HG03457 (cell line): ENCODE measurements at regions not wholly inside any gene's neighbourhood (a gene's known extent, or its start where the extent isn't known, plus 50 kb on each side); places are given as distances from the start of the nearest gene placed in this dataset.

Experiments used
- ATAC-seq: cut with Tn5 transposase; IDR thresholded peaks from one replicate; pipeline ENCODE4 v1.9.1; 2021; ENCODE audit warnings: moderate number of reproducible peaks; ENCODE audit not compliant: unreplicated experiment

DNA sequence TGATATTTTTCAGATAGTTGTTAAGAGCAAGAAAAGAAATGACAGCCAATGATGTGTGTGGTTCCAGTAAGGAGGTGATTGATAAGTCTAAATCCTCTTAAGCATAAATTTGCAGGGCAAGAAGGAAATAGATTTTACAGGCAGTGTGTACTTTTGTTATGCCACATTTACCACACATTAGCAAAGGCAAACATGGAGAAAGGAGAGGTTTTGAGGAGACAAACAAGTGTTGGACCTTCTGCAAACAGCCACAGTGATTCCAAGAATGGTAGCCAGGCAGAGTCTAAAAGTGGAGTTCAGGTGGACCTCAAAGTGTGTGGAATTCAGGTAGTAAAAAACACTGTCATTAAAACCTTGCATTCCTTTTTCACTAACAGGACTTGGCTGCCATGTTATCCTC, 295.9 kb upstream of the ITGA1 start:
- no peak for ATAC-seq

DNA sequence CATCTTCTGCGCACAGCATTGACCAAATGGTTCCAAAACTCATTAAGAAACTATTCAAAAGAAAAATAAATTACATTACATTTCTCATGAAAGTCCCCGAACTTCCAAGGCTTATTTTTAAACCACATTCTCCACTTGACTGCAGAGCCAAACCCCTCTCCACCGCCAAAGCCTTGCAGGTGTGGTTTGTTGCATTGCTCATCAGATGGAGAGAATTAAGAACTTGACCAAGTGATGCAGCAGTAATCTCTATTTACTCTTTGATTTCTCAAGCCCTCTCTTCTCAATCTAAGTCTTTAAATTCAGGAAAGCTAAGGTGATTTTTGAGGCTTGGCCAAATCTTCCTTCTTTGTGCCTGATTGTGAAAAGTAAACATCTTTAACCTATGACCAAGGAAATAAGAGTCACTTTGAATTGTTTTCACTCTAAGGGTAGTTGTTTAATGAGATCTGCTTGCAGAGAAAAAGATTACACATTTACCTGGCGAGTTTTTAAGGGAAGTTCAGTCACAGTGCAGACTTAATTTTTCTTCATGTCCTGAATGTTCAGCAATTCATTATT, 290.5 kb upstream of the ITGA1 start:
- no peak for ATAC-seq

DNA sequence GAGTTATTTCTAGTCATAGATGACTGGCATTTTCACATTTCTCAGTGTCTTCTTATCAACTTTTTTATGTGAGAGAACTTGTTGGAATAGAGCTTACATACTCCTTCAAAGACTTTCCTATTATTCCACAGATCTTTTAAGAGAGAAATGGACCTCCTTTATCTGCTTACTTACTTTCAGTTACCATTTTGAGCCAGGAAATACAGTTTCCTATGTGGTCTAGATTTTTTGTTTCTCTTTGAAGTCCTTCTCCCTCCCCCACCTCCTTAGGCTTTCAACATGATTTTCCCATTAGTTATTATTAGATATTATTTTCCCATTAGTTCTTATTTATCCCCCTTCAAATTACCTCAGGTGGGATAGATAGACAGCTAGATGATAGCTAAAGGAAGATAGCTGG, 289.1 kb upstream of the ITGA1 start:
- no peak for ATAC-seq

DNA sequence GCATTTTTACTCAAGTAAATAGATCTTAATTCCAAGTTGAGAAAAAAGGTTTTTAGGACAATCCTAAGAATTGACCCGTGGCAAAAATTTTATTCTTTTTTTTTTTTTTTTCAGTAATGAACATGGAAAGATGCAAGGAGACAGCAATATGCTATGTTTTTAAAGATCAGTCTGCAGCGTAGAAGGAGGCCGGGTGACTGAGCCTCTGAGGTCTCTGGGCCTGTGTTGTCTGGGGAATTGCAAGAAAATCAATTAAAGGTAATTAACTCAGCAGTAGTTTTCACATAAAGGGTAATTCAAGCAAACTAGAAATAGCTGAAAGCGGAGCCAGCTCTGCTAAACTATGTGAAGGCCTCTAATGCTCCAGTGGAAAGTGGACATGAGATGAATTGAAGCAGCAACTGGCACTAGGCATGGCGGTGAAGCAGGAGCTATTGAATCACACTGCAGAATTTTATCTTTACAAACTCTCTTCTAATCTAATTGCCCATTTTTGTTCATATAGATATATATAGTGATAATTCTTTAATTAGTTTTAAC, 285.2 kb upstream of the ITGA1 start:
- no peak for ATAC-seq

DNA sequence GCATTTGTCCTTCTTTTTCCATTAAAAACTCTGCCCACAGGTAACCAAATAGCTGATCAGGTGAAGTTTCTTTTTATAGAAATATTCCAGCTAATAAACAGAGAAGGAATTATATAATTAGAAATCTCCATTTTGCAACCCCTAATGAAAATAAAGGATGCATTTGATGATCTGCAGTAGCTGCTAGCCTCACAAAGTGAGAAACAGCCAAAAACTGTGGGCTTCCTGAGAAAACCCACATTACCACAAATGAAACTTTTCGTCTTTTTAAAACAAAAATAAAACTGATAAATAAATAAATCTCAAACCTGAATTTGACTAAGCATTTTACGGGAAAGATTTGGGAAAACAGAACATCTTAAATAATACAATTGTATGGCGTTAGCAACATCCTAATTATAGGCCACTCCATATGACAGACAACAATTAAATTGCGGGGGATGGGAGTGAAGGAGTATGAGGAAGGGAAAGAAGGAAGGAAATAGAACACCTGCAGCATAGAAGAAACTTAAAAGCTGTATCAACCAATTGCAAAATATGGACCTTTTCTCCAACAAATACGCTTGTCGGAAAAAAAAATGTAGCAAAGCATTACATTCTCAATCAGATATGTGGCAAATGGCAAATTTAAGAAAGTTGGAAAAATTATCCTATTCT, 283.0 kb upstream of the ITGA1 start:
- ATAC-seq, result no peak

DNA sequence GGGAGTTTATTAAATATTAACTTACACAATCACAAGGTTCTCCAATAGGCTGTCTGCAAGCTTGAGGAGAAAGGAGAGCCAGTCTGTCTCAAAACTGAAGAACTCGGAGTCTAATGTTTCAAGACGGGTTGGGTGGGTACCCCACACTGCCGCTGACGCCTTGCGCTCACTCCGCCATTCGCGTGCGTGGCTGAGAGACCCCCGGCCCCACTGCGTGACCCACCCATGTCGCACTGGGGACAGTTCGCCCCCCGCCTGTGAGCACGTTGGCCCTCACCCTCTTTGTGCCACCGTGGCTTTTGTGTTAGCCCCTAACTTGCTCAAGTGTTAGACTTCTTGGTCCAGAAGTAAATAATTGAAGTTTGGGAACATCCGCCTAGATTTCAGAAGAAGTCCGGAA, 270.0 kb upstream of the ITGA1 start:
- ATAC-seq, result no peak

DNA sequence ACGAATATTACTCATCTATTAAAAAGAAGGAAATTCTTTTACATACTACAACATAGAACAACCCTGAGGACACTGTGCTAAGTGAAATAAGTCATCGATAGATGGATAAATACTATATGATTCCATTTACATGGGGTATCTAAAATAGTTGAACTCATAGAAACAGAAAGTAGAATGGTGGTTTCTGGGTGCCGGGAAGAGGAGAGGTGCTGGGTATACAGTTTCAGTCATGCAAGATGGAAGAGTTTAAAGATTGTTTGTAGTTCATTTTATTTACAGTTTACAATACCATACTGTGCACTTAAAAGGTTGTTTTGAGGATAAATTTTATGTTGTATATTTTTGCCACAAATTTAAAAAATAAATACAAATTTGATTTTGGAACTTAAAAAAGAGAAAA, 267.5 kb upstream of the ITGA1 start:
- ATAC-seq, result no peak

DNA sequence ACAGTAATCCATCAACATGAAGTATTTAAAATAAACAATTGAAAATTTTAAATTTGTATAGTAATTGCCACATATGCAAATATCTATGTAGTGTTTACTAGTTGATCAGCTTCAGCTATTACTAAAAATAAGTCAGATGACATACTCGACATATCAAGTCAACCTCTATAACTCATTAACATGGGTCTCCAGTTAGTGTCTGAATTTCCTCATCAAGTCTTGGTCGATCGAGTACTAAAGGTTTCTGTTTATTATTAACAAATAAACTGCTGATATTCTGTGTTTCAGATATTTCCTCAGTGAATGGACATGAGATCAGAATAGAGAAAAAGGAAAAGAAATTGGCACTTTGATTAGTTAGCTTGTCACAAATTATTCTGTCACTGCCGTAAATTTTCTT, 266.5 kb upstream of the ITGA1 start:
- ATAC-seq, result no peak

DNA sequence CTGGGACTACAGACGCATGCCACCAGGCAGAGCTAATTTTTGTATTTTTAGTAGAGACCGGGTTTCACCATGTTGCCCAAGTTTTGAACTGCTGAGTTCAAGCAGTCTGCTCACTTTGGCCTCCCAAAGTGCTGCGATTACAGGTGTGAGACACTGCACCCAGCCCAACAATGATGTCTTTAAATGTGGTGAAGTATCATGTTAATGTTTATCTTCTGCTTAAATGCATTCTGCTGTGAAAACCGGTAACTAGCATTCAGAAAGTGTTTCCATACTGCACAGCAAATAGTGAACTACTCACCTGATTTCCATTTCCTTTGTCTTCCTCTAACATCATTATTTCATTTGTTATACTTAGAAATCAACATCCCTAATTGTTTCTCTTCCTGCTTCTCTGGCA, 264.0 kb upstream of the ITGA1 start:
- ATAC-seq, result no peak

DNA sequence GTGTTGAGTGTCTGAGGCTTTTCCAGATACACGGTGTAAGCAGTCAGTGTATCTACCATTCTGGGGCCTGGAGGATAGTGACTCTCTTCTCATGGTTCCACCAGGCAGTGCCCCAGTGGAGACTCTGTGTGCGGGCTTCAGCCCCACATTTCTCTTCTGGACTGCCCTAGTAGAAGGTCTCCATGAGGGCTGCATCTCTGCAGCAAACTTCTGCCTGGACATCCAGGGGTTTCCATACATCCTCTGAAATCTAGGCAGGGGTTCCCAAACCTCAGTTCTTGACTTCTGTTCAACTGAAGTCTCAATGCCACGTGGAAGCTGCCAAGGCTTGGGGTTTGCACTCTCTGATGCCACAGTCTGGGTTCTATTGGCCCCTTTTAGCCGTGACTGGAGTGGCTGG, 256.6 kb upstream of the ITGA1 start:
- ATAC-seq, result no peak

DNA sequence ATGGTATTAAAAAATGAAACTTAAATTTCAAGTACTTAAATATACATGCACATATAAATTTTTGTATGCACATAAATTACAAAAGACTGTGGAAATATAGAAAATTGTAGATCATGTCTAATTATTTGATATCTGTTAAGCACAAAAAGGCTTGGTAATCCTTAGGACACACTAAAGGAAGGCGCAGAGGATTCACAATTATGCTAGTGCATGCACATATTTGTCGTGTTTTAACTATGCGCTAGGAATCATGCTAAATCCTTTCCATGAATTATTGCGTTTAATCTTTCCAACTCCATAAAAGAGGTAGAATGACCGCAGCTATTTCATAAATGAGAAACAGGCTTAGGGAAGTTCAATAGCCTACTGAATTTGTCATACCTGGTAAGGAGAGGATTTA, 244.1 kb upstream of the ITGA1 start:
- ATAC-seq, result no peak

DNA sequence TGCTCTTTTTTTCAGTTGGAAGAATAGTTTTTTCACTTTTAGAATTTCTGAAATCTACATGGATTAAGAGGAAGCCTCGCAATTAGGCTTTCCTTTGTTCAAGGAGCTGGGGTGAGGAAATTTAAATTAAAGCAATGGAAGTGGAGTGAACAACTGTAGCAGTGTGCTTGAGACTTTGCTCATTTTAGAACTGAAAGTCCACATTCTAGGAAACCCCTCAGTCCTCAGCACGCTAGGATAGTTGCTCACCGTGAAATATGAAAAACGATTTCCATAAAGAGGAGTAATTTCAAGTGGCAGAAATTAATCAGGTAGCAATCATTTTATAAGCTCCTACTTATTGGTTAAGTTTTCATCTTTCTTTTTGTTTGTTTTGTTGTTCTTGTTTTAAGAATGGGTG, 243.0 kb upstream of the ITGA1 start:
- no peak for ATAC-seq

DNA sequence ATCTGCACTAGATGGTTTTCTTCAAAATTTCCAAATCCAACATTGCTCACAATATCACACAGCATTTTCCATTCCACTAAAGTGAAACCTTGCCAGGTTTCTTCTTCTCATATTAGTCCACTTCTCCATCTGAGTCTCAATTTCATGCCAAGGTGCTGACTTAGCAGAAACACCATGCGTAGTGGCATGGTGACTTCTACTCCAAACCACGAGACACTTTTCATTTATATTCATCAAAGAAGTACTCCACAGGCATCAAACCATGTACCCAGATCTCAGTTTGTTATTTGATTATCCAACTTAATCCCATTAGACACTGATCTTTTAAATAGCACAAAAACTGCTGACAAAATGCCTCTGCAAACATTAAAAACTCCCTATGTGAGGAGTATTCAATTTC, 233.4 kb upstream of the ITGA1 start:
- ATAC-seq, result no peak

DNA sequence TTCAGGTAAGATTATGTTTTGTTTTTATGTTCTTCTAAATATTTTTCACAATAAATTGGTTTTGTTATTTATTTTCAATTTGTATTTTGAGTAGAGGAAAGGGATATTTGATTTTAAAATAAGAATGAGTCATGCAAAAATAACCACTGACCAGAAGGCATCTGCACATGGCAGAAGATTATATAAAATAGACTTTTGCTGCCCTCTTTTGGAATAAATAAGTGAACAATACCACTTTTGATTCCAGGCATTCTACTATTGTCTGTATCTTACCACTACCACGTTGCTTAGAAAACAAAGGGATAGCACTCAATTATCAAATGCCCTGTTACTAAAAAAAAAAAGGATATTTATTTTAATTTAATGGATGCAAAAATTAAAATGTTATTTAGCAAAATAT, 227.3 kb upstream of the ITGA1 start:
- ATAC-seq, result no peak

DNA sequence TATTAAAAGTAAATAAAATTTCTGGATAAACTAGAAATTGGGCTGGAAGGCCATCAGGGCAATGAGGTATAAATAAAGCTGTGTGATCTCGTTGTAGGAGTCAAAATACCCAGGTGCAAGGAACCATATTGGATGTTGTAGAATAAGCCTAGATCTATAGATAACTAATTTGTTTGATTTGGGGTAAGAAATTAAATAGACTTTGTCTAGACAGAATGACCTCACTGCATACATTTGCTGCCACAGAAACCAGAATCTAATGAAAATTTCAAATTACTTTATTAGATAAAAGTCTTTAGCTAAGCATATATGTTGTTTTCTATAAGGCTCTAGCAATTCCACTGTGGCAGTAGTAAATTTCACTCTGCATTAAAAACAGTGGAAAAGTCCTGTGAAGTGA, 225.2 kb upstream of the ITGA1 start:
- ATAC-seq, result no peak

DNA sequence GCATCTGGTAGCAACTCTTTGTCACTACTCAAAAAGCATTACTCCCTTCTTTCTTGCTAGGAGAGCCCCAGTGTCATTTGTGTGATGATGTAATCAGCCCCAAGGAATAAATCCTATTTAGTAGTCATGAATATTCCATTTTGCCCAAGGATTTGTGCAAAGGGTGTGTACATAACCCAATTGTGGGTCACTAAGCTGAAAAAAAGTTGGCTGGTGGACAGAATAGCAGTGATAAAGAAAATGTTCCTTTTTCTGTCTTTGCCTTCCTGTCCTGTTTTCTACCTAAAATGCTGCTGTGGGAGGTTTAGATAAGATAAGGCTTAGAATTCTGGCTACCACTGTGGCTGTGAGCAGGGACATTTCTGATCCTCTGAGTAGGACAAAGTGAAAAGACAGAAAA, 223.1 kb upstream of the ITGA1 start:
- no peak for ATAC-seq

DNA sequence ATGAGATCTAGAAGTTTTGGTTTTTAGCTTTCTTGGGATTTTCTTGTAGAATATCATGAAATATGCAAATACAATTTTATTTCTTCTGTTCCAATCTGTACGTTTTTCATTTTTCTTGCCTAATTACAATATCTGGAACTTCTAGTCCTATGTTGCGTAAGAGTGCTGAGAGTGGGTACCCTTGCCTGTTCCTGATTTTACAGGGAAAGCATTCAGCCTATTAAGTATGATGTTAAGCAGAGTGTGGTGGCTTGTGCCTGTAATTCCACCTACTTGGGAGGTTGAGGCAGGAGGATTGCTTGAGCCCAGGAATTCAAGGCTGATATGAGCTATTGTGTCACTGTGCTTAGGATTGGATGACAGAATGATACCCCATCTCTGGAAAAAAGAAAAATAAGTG, 210.2 kb upstream of the ITGA1 start:
- no peak for ATAC-seq

DNA sequence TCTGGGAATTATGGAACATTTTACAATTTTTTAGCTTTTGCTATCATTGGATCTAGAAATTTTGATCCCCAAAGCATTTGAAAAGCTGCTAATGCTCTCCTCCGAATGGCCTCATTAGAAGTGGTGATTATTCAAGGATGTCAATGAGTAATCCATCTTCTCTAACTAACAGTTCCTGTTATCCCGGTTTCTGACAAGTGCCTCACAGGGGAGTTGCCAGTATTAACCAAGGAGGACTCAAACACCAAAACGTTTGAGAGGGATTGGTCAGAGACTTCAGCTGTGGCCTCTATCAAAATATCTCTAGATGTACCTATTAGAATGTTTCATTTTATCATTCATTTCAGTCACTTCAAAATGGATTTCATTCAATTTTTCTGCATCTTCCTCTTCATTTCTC, 208.3 kb upstream of the ITGA1 start:
- no peak for ATAC-seq

DNA sequence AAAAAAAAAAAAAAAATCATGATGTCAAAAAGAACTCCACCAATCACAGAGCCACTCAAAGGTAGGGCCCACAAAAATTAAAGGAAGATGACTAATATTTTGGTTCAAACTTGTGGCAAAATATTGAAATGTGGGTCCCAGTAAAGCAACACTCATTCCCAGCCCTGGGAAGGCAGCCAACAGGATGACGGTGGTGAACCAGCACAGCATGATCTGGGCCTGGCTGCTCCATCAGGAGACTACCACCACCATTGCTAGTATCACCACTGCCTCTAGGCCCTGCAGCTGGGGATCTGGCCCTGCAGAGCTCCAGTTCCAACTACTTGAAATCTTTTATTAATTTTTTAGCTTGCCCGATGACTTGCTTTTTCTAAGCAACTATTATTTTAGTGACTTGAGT, 206.8 kb upstream of the ITGA1 start:
- no peak for ATAC-seq

DNA sequence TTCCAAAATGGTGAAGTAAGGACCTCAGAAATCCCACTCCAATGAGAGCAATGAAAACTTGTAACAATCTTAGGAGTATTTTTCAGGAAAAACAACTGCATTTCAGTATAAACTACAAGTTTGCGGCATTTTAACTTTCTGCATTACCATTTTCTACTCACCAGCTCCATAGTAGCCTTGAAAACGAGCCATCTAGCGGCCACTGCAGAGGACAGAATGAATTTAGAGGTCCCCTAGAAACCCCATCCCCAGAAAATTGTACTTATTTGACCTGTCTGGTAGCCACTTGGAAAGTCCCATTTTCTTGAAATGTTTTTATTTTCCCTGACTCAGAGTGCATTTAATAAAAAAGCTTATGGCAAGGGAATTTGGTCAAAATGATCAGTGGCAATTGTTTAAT, 205.4 kb upstream of the ITGA1 start:
- ATAC-seq, result no peak

DNA sequence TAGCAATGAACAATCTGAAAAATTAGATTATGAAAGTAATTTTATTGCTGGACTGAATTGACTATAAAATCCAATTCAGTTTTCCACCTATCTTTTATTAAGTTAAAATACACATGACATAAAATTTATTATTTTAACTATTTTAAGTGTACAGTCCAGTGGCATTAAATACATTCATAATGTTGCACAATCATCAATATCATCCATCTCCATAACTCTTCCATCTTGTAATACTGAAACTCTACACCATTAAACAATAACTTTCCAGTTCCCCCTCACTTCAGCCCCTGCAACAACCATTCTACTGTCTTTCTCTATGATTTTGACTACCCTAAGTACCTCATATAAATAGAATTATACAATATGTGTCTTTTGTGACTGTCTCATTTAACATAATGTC, 200.6 kb upstream of the ITGA1 start:
- no peak for ATAC-seq

DNA sequence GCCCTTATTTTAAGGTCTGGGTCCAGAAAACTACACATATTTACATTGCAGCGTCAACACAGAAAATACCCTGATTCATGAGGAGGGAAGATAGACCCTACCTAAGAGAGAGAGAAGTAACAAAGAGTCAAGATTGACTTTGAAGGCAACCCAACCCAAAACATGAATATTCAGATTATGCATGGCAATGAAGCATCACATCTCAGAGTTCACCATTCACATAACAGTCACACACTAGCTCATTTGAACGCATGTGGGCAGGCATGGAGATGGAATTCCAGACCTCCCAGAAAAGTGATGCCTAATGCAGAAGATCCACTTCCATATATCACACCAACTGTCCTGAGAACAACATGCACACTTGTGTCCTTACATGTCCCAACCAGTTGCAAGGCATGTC, 190.1 kb upstream of the ITGA1 start:
- ATAC-seq, result no peak

DNA sequence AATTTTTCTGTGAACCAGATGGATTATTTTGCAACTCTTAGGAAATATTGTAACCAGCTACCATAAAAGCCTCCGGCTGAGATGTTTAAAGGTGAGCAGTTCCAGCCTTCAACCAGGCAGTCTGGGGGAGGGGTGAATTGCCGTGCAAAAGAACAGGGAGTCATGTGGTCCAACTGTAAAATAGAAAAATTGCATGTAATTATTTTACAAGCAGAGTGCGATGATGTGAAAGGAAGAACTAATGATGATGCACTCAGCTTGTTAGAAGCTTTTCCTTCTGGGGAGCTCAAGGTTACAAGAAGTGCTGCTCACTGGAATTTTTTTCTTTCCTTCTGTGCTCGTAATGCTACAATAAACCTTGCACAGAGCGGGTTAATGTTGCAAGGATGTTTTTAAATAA, 188.7 kb upstream of the ITGA1 start:
- ATAC-seq, result no peak
